Small intestine (tissue), 7 donors: ENCODE measurements at regions not wholly inside any gene's neighbourhood (a gene's known extent, or its start where the extent isn't known, plus 50 kb on each side); places are given as distances from the start of the nearest gene placed in this dataset.
A peak's percentile ranks its signal among the peaks of the same experiment; 100 is the strongest.
"Not testable (repeated sequence)": the region's sequence is repeated elsewhere in the genome, so short reads cannot be mapped to it uniquely, and the experiment has no call there.

Experiments
- DNase-seq, 2 donors: peaks; one replicate each; pipeline versions ENCODE4 v3.0.0 to v3.0.0-alpha.2; 2013
- FAIRE-seq: peaks from 2 replicates; lab custom pipeline; 2012; peaks lifted over from hg19 to GRCh38; lab: Jason Lieb, UNC
- H3K27ac ChIP-seq, 3 donors: one replicate each; pipeline ENCODE4 v1.5.1; 2013; ENCODE audit warnings: low read length in 2 of 3, mild to moderate bottlenecking in 2 of 3, control low read depth in 1 of 3, inconsistent platforms in 1 of 3, low read depth in 1 of 3, moderate library complexity in 1 of 3
- H3K27me3 ChIP-seq, 3 donors: one replicate each; pipeline ENCODE4 v1.6.1; 2013; ENCODE audit warnings: low read length in 3 of 3, inconsistent platforms in 1 of 3; ENCODE audit not compliant: control insufficient read depth in 3 of 3, insufficient read depth in 3 of 3
- H3K36me3 ChIP-seq, 3 donors: one replicate each; pipeline ENCODE4 v1.6.1; 2013; ENCODE audit warnings: low read length in 3 of 3, inconsistent platforms in 1 of 3, low read depth in 1 of 3, mild to moderate bottlenecking in 1 of 3, moderate library complexity in 1 of 3; ENCODE audit not compliant: control insufficient read depth in 3 of 3, insufficient read depth in 2 of 3
- H3K4me1 ChIP-seq, 3 donors: one replicate each; pipeline ENCODE4 v1.6.1; 2013; ENCODE audit warnings: low read length in 2 of 3, inconsistent platforms in 1 of 3, low read depth in 1 of 3, mild to moderate bottlenecking in 1 of 3, moderate library complexity in 1 of 3; ENCODE audit not compliant: control insufficient read depth in 3 of 3, insufficient read depth in 2 of 3
- H3K4me3 ChIP-seq, 3 donors: one replicate each; pipeline ENCODE4 v1.5.1; 2013; ENCODE audit warnings: low read length in 3 of 3, control low read depth in 1 of 3, inconsistent platforms in 1 of 3, low read depth in 1 of 3, mild to moderate bottlenecking in 1 of 3, moderate library complexity in 1 of 3
- H3K9me3 ChIP-seq, 2 donors: one replicate each; pipeline ENCODE4 v1.6.1; 2013; ENCODE audit warnings: low read depth in 1 of 2, low read length in 1 of 2; ENCODE audit not compliant: control insufficient read depth in 2 of 2, insufficient read depth in 1 of 2
- WGBS, 3 donors: extraction: QIAGEN DNeasy Blood & Tissue Kit; methylation state at CpG; one replicate each; pipeline ENCODE4 v1.1.7; 2013; 5-methylcytosine and 5-hydroxymethylcytosine counted together
- donor health status: healthy with polysubstance abuse.
- donor health status: control.
- donor health status: control.
- donor health status: Bipolar disorder and iron deficiency.
- donor health status: healthy.

DNA sequence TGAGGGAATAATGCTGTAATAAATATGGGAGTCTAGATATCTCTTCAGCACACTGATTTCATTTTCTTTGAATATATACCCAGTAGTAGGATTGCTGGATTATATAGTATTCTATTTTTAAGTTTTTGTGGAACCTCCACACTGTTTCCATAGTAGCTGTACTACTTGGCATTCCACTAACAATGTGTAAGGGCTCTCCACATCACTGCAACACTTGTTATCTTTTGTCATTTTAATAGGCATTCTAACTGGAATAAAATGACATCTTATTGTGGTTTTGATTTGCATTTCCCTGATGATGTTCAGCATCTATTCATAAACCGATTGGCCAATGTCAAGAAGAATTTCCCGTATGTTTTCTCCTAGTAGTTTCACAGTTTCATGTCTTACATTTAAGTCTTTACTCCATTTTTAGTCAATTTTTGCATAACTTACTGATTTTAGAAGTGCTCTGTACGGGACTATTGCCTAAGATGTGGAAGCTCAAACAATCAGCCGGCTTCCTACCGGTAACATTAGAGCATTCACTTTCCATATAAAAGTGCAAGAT is 1078.8 kb downstream of the TAF11L14 start:
- WGBS, 3 donors = 82 to 86% (median 84%) methylated on average over 5 of the region's 5 CpGs
- no peaks in the 10 kb centered on the region for H3K4me1 ChIP-seq
- H3K36me3 ChIP-seq = no peaks in the 10 kb centered on the region
- H3K9me3 ChIP-seq = no peaks in the 10 kb centered on the region
- DNase-seq (no peak), FAIRE-seq (no peak)
- H3K27ac ChIP-seq = no peak overlapping the region
- no peaks in the 10 kb centered on the region for H3K27me3 ChIP-seq
- H3K4me3 ChIP-seq = no peak overlapping the region

DNA sequence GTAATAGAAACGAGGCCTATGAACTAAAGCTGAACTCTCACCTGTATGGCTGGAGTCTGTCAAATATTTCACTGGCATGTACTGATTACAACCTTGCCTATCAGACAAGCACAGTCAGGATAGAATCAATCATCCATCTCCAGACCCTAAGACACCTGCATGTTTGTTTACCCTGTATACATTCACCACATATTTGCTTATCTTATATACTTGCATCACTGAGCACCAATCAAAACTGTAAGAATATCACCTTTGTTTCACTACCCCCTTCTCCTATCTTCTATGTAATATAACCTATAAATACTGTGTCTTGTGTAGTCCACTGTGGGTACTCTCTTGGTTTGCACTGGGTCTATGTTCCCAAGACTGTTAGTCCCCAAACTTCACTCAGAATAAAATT is 1085.7 kb downstream of the TAF11L14 start:
- 32 to 38% (median 34%) methylated on average over 1 of the region's 1 CpG for WGBS, 3 donors

DNA sequence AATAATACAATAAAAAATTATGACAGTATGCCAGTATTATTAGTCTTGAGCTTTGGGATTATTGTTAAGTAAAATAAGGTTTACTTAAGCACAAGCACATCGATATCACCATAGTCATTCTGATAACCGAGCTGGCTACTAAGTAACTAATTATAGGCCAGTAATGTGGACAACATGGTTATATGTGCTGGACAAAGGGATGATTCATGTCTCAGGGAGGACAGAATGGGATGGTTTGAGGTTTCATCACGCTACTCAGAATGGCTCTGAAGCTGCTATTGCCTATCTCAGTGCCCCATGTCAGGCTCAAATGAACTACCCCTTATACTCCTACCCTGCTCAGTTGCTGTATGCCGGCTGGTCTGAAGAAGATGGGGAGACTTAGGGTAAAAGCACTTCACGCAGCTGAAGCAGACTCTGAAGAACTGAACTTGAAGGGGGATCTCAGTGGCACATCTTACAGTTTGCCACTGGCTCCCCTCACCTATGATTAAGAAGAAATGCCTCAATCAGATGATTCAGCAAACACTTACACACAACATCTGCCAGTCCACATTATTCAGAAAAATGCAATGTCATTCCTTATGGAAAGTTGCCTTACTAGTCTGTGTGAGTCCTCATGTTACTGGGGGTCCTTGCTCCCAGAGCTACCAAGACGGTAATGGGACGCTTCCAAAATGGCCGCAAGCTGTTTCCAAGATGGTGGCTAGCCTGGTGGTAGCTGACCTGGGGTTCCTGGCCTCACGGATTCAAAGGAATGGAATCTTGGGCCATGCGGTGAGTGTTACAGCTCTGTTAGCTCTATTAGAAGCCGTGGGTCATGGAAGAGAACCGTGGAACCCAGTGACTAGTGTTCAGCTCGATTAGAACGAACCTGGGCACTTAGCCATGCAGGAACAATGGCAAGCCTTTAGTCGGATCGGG is 1098.6 kb downstream of the TAF11L14 start:
- 88 to 93% (median 88%) methylated on average over 16 of the region's 16 CpGs for WGBS, 3 donors
- Histone ChIP-seq H3K27me3 (no peaks in the 10 kb centered on the region), H3K9me3 (no peaks in the 10 kb centered on the region), H3K27ac (no peak overlapping the region), H3K4me3 (no peak overlapping the region), H3K36me3 (no peaks in the 10 kb centered on the region), H3K4me1 (no peaks in the 10 kb centered on the region)
- FAIRE-seq (no peak), DNase-seq (peak in 1 of 2 donors; percentile 15)

More for the DNA sequence above, 1085.7 kb downstream of the TAF11L14 start:
- H3K27ac ChIP-seq = no peak overlapping the region
- FAIRE-seq (no peak), DNase-seq (no peak)
- H3K4me1 ChIP-seq = no peaks in the 10 kb centered on the region
- no peaks in the 10 kb centered on the region for H3K9me3 ChIP-seq
- no peaks in the 10 kb centered on the region for H3K27me3 ChIP-seq
- no peaks in the 10 kb centered on the region for H3K36me3 ChIP-seq
- H3K4me3 ChIP-seq = no peak overlapping the region

DNA sequence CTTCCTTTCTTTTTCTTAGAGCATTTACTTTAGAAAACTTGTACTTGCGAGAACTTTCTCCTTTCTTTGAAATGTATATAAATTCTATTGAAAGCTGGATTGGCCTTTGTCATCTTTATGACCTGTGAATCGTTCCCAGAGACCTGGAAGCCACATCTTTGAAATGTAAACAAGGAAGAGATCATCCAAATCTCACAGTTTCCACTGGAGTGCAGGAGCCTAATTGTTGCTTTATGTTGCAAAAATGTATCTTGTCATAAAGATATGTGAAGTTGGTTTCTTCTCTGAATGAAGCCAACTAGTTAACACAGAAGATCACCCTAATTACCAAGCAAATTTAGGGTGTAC is 1101.8 kb downstream of the TAF11L14 start:
- DNase-seq (no peak), FAIRE-seq (no peak)
- Histone ChIP-seq H3K27me3 (no peaks in the 10 kb centered on the region), H3K4me3 (no peak overlapping the region), H3K4me1 (peaks cover 0 to 3% (median 0%) of the 10 kb centered on the region in 3 donors), H3K9me3 (no peaks in the 10 kb centered on the region), H3K36me3 (no peaks in the 10 kb centered on the region), H3K27ac (no peak overlapping the region)
- WGBS, 3 donors = 50 to 65% (median 61%) methylated on average over 2 of the region's 2 CpGs

DNA sequence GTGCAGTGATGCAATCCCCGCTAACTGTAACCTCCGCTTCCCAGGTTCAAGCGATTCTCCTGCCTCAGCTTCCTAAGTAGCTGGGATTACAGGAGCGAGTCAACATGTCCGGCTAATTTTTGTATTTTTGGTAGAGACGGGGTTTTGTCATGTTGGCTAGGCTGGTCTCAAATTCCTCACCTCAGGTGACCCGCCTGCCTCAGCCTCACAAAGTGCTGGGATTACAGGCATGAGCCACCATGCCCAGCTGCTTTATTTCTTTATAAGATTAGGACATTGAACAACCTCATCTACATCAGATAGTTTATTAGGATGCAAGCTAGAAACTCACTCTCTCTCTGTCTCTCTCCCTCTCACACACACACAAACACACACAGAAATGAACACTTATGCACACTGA is 1102.5 kb downstream of the TAF11L14 start:
- WGBS, 3 donors = 85 to 91% (median 91%) methylated on average over 7 of the region's 7 CpGs
- not testable (repeated sequence) for H3K27ac ChIP-seq, H3K4me3 ChIP-seq, H3K36me3 ChIP-seq, H3K27me3 ChIP-seq, DNase-seq, H3K9me3 ChIP-seq, H3K4me1 ChIP-seq, FAIRE-seq

DNA sequence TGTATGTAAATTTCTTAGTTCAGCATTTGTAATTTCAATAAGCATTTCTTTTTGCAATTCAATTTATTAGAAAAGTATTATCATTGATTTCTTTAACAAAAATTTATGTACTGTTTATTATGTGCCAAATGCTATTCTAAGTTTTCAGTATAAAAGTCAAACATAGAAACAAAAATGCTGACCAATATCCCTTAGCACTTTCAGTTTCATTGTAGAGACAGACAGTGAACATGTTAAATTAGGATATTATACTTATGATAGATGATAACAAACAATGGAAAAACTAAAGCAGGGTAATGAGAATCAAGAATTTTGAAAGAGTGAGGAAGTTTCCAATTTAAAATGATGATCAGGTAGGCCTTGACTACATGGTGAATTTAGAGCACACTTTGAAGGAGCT is 1106.0 kb downstream of the TAF11L14 start:
- Histone ChIP-seq H3K27ac (no peak overlapping the region), H3K4me1 (peaks cover 0 to 13% (median 0%) of the 10 kb centered on the region in 3 donors), H3K4me3 (no peak overlapping the region), H3K9me3 (peaks cover 0 to under 1% of the 10 kb centered on the region in 2 donors), H3K27me3 (no peaks in the 10 kb centered on the region), H3K36me3 (no peaks in the 10 kb centered on the region)
- DNase-seq (no peak), FAIRE-seq (peak; percentile 19)

DNA sequence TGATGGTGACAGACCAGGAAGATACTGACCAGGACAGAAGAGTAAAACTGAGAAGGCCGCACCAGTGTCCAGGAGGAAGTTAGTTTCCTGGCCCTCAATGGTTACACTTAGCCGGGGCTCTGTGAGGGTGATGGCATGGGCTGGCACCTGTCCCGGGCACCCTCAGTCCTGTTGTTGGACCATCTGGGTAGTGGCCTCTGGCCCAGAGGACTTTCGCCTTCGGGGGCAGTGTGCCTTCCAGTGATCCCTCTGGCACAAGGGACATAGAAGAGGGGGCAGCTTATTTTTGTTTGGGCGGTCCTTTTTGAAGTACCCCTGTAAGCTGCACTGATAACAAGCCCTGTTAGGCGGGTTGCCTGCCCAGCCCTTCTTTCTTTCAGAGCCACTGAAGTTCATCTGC is 1108.6 kb downstream of the TAF11L14 start:
- FAIRE-seq = no peak
- Histone ChIP-seq H3K27ac (no peak overlapping the region), H3K4me3 (no peak overlapping the region), H3K4me1 (peaks cover 0 to 13% (median 0%) of the 10 kb centered on the region in 3 donors), H3K9me3 (peaks cover 0 to 15% of the 10 kb centered on the region in 2 donors), H3K36me3 (no peaks in the 10 kb centered on the region), H3K27me3 (no peaks in the 10 kb centered on the region)
- no peak for DNase-seq
- WGBS, 3 donors = 86 to 95% (median 87%) methylated on average over 7 of the region's 7 CpGs

DNA sequence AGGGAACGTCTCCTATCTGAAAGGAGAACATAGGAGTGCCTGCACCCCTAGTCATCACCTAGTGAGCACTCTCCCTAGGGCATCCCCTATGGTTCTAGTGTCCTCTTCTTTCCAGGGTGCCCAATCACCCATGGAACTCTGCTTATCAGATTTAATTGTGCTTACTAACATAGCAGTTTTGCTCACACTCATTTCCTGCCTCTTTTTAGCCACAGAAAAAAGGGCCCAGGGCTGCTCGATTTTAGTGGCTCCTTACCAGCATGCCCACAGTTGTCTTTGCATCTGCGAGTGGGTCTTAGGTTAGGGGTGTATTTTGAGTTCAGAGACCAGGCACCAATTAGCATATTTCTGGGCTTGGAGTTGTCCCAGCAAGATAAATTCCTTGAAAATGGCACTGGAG is 1110.2 kb downstream of the TAF11L14 start:
- DNase-seq = no peak
- 48 to 71% (median 69%) methylated on average over 3 of the region's 3 CpGs for WGBS, 3 donors
- Histone ChIP-seq H3K4me3 (peak overlapping the region in 1 of 3 donors; percentile 18), H3K9me3 (peaks cover 0 to 20% of the 10 kb centered on the region in 2 donors), H3K27me3 (no peaks in the 10 kb centered on the region), H3K36me3 (no peaks in the 10 kb centered on the region), H3K4me1 (peaks cover 0 to 13% (median 0%) of the 10 kb centered on the region in 3 donors), H3K27ac (peak overlapping the region in 1 of 3 donors; percentile 93)
- FAIRE-seq = no peak
